SK-N-SH treated with all-trans-retinoic acid at 6 μM for 48 hours (cell line): ENCODE measurements at regions not wholly inside any gene's neighbourhood (a gene's known extent, or its start where the extent isn't known, plus 50 kb on each side); places are given as distances from the start of the nearest gene placed in this dataset.

Experiments
- ATAC-seq: fragments of 200-7000 bp; cut with Tn5 transposase; 3 replicates; pipeline ENCODE4 v1.9.1; 2020; ENCODE audit warnings: mild to moderate bottlenecking, moderate library complexity
- ARNTL ChIP-seq: fragments of 450-650 bp; formaldehyde crosslinking; IDR thresholded peaks from 2 replicates; pipeline ENCODE4 v1.5.0; 2020; ENCODE audit warnings: low read depth, mild to moderate bottlenecking, moderate library complexity, borderline replicate concordance
- BACH2 ChIP-seq: fragments of 250-450 bp; sonication (Bioruptor Pico); IDR thresholded peaks from 2 replicates; pipeline ENCODE4 v1.9.0; 2021; ENCODE audit warnings: mild to moderate bottlenecking, borderline replicate concordance
- CREB5 ChIP-seq: fragments of 250-450 bp; sonication (Bioruptor Pico); IDR thresholded peaks from 2 replicates; pipeline ENCODE4 v1.5.1; 2020; ENCODE audit warnings: low read depth, mild to moderate bottlenecking, moderate library complexity
- CSDC2 ChIP-seq: fragments of 250-450 bp; sonication (Bioruptor Pico); IDR thresholded peaks from 2 replicates; pipeline ENCODE4 v1.5.0; 2020; ENCODE audit warnings: mild to moderate bottlenecking, moderate library complexity
- CSRNP3 ChIP-seq: fragments of 250-450 bp; sonication (Bioruptor Pico); IDR thresholded peaks from 2 replicates; pipeline ENCODE4 v1.5.1; 2021; ENCODE audit warnings: mild to moderate bottlenecking, moderate library complexity
- ESRRG ChIP-seq: fragments of 250-450 bp; sonication (Bioruptor Pico); IDR thresholded peaks from 2 replicates; pipeline ENCODE4 v1.6.1; 2021; ENCODE audit warnings: mild to moderate bottlenecking
- ISL1 ChIP-seq: fragments of 250-450 bp; sonication (Bioruptor Pico); IDR thresholded peaks from 2 replicates; pipeline ENCODE4 v2.1.2; 2022; ENCODE audit warnings: mild to moderate bottlenecking, moderate library complexity
- OSR1 ChIP-seq: fragments of 250-450 bp; sonication (Bioruptor Pico); IDR thresholded peaks from 2 replicates; pipeline ENCODE4 v1.8.0; 2022; ENCODE audit warnings: moderate library complexity, mild to moderate bottlenecking, inconsistent platforms
- PATZ1 ChIP-seq: fragments of 250-450 bp; sonication (Bioruptor Pico); IDR thresholded peaks from 2 replicates; pipeline ENCODE4 v1.8.0; 2020; ENCODE audit warnings: mild to moderate bottlenecking, moderate library complexity, borderline replicate concordance
- POU6F1 ChIP-seq: fragments of 250-450 bp; sonication (Bioruptor Pico); IDR thresholded peaks from 2 replicates; pipeline ENCODE4 v1.8.0; 2021; ENCODE audit warnings: low read depth, mild to moderate bottlenecking, moderate library complexity, borderline replicate concordance
- PPARA ChIP-seq: fragments of 250-450 bp; sonication (Bioruptor Pico); IDR thresholded peaks from 2 replicates; pipeline ENCODE4 v1.5.0; 2020; ENCODE audit warnings: mild to moderate bottlenecking, borderline replicate concordance
- RARB ChIP-seq: fragments of 250-450 bp; sonication (Bioruptor Pico); IDR thresholded peaks from 2 replicates; pipeline ENCODE4 v1.8.0; 2021; ENCODE audit warnings: mild to moderate bottlenecking, moderate library complexity
- SNAI2 ChIP-seq: fragments of 250-450 bp; sonication (Bioruptor Pico); IDR thresholded peaks from 2 replicates; pipeline ENCODE4 v1.5.0; 2020; ENCODE audit warnings: mild to moderate bottlenecking, moderate library complexity
- TCF4 ChIP-seq: fragments of 250-450 bp; sonication (Bioruptor Pico); IDR thresholded peaks from 2 replicates; pipeline ENCODE4 v1.8.0; 2021; ENCODE audit warnings: mild to moderate bottlenecking, moderate library complexity, borderline replicate concordance
- TOX ChIP-seq: fragments of 250-450 bp; sonication (Bioruptor Pico); IDR thresholded peaks from 2 replicates; pipeline ENCODE4 v1.8.0; 2021; ENCODE audit warnings: mild to moderate bottlenecking, moderate library complexity, borderline replicate concordance
- TSHZ2 ChIP-seq: fragments of 250-450 bp; sonication (Bioruptor Pico); IDR thresholded peaks from 2 replicates; pipeline ENCODE4 v1.5.0; 2020; ENCODE audit warnings: mild to moderate bottlenecking, moderate library complexity
- ZFP3 ChIP-seq: fragments of 250-450 bp; sonication (Bioruptor Pico); IDR thresholded peaks from 2 replicates; pipeline ENCODE4 v1.5.0; 2020; ENCODE audit warnings: mild to moderate bottlenecking, moderate library complexity
- ZFP30 ChIP-seq: fragments of 450-650 bp; formaldehyde crosslinking; IDR thresholded peaks from 2 replicates; pipeline ENCODE4 v1.5.0; 2022; ENCODE audit warnings: mild to moderate bottlenecking, moderate library complexity
- ZNF565 ChIP-seq: fragments of 450-650 bp; formaldehyde crosslinking; conservative IDR thresholded peaks from 2 replicates; pipeline ENCODE4 v1.5.0; 2020; ENCODE audit warnings: low read depth, mild to moderate bottlenecking, moderate library complexity
- ZNF70 ChIP-seq: fragments of 450-650 bp; formaldehyde crosslinking; IDR thresholded peaks from 2 replicates; pipeline ENCODE4 v1.5.0; 2020; ENCODE audit warnings: mild to moderate bottlenecking, moderate library complexity
- ZNF8 ChIP-seq: fragments of 450-650 bp; formaldehyde crosslinking; IDR thresholded peaks from 2 replicates; pipeline ENCODE4 v1.5.0; 2020; ENCODE audit warnings: mild to moderate bottlenecking, moderate library complexity

- TF ChIP-seq CSRNP3 (CRISPR knock-in tag): no peak
- no peak for TF ChIP-seq SNAI2
- TF ChIP-seq ZFP30 (CRISPR knock-in tag): no peak
- no peak for TF ChIP-seq BACH2
- no peak for TF ChIP-seq ESRRG
- TF ChIP-seq ZNF70: no peak
- no peak for TF ChIP-seq ZNF565 (CRISPR knock-in tag)
Observed at GRCh38 chr3:72259755-72260587, 475.0 kb upstream of the PROK2 start (continued).

GRCh38 chr3:72258361-72259141, 473.6 kb upstream of the PROK2 start:
- no peak for ATAC-seq
- no peak for TF ChIP-seq TCF4 (CRISPR knock-in tag)
- TF ChIP-seq CSRNP3 (CRISPR knock-in tag): no peak
- no peak for TF ChIP-seq PPARA (CRISPR knock-in tag)
- TF ChIP-seq ZFP30 (CRISPR knock-in tag): no peak
- TF ChIP-seq PATZ1 (CRISPR knock-in tag): no peak
- no peak for TF ChIP-seq ZNF565 (CRISPR knock-in tag)
- TF ChIP-seq ESRRG: no peak
- TF ChIP-seq POU6F1 (CRISPR knock-in tag): no peak

- TF ChIP-seq ZFP30 (CRISPR knock-in tag): no peak
- no peak for TF ChIP-seq ARNTL
- TF ChIP-seq OSR1: no peak
- no peak for TF ChIP-seq SNAI2
- TF ChIP-seq ZNF70: no peak
- TF ChIP-seq ZFP3: no peak
- TF ChIP-seq BACH2: no peak
- no peak for TF ChIP-seq CREB5 (CRISPR knock-in tag)
- TF ChIP-seq PPARA (CRISPR knock-in tag): no peak
- TF ChIP-seq TSHZ2 (CRISPR knock-in tag): no peak
- TF ChIP-seq RARB (CRISPR knock-in tag): no peak
- no peak for TF ChIP-seq TOX
- TF ChIP-seq ISL1 (CRISPR knock-in tag): no peak
- no peak for TF ChIP-seq ZNF565 (CRISPR knock-in tag)
- no peak for TF ChIP-seq POU6F1 (CRISPR knock-in tag)
- TF ChIP-seq CSDC2 (CRISPR knock-in tag): no peak
- no peak for TF ChIP-seq ZNF8 (CRISPR knock-in tag)
- ATAC-seq: no peak
Observed at GRCh38 chr3:72257738-72258137, 472.8 kb upstream of the PROK2 start.
